Osteoblast (primary cell): ENCODE measurements at regions not wholly inside any gene's neighbourhood (a gene's known extent, or its start where the extent isn't known, plus 50 kb on each side); places are given as distances from the start of the nearest gene placed in this dataset.

ENCODE experiments used
- DNase-seq: peaks from one replicate; pipeline ENCODE4 v3.0.0; 2011; ENCODE audit warnings: low spot score, mixed read lengths; ENCODE audit not compliant: insufficient read length; ENCODE audit errors: missing footprints
- H2AFZ ChIP-seq: 2 replicates; pipeline ENCODE4 v1.6.0; 2011; ENCODE audit warnings: mild to moderate bottlenecking, low read length
- H3K27ac ChIP-seq: 2 replicates; pipeline ENCODE4 v1.5.1; 2011; ENCODE audit warnings: mild to moderate bottlenecking, low read depth, low read length, moderate library complexity
- H3K27me3 ChIP-seq: 2 replicates; pipeline ENCODE4 v1.6.0; 2012; ENCODE audit warnings: mild to moderate bottlenecking, control low read depth, inconsistent platforms, low read length, moderate library complexity; ENCODE audit not compliant: insufficient read depth
- H3K36me3 ChIP-seq: 2 replicates; pipeline ENCODE4 v1.5.1; 2011; ENCODE audit warnings: mild to moderate bottlenecking, low read length, control low read depth, moderate library complexity; ENCODE audit not compliant: insufficient read depth
- H3K4me1 ChIP-seq: 2 replicates; pipeline ENCODE4 v1.5.1; 2011; ENCODE audit warnings: mild to moderate bottlenecking, low read length, control low read depth, moderate library complexity; ENCODE audit not compliant: insufficient read depth
- H3K4me2 ChIP-seq: 2 replicates; pipeline ENCODE4 v1.6.0; 2011; ENCODE audit warnings: mild to moderate bottlenecking, low read length; ENCODE audit not compliant: insufficient read depth
- H3K4me3 ChIP-seq: fragments of 200-600 bp; sonication (generic); 3 replicates; pipeline ENCODE4 v1.5.1; 2012; ENCODE audit warnings: mild to moderate bottlenecking, low read length, inconsistent platforms; ENCODE audit not compliant: insufficient read depth
- H3K79me2 ChIP-seq: 2 replicates; pipeline ENCODE4 v1.6.0; 2012; ENCODE audit warnings: mild to moderate bottlenecking, low read length, control low read depth, inconsistent platforms; ENCODE audit not compliant: insufficient read depth
- H3K9me3 ChIP-seq: 2 replicates; pipeline ENCODE4 v1.5.1; 2011; ENCODE audit warnings: low read depth, low read length, control low read depth
- H4K20me1 ChIP-seq: 2 replicates; pipeline ENCODE4 v1.6.0; 2012; ENCODE audit warnings: mild to moderate bottlenecking, low read length, control low read depth; ENCODE audit not compliant: insufficient read depth
- TF ChIP-seq, protein P1 (sequence below): IDR thresholded peaks from 2 replicates; pipeline ENCODE4 v1.5.1; 2011; ENCODE audit warnings: mild to moderate bottlenecking, low read depth, low read length, moderate library complexity; ENCODE audit errors: extremely low read depth

DNA sequence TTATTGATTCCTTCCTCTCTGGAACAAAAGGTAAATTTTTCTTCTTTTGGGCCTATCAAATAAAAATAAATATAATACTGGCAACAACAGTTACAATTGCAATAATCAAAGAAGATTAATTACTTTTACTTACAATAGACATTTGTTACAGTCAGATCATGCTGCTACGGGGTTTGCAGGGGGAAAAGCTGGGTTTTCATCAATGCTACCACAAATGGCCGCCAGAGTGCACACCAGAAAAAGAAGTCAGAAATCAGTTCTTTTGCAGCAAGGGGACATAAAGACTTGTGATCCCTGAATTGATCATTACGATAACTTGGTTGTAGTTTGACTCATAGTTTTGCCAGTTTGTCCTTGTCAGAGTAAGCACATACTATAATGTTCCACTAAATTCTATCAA, 714.5 kb upstream of the EYS start:
- Histone ChIP-seq H2AFZ (no peak overlapping the region), H3K36me3 (no peaks in the 10 kb centered on the region), H3K27ac (no peak overlapping the region)

DNA sequence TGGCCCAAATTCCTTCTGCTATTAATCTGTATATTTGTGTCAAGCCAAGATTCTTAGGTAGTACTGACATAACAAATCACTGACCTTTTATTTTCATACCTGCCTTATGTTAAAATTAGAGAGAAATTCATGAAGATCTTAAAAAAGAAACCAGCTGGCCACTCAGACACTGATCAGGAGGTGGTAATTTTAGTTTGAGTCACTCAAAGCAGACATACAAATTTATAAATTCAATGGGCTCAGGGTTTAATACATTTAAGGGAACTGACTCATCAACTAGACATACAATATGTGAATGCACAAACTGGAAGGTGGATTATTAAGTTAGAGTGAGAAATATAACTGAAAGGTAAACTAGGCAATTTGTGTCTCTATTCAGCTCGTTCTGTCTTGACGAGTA, 711.9 kb upstream of the EYS start:
- Histone ChIP-seq H3K4me2 (no peak overlapping the region), H3K4me1 (no peaks in the 10 kb centered on the region), H3K79me2 (no peaks in the 10 kb centered on the region), H4K20me1 (no peaks in the 10 kb centered on the region), H2AFZ (no peak overlapping the region), H3K36me3 (no peaks in the 10 kb centered on the region), H3K9me3 (peaks cover 2% of the 10 kb centered on the region), H3K27me3 (no peaks in the 10 kb centered on the region), H3K4me3 (no peak overlapping the region), H3K27ac (no peak overlapping the region)
- TF ChIP-seq, protein P1, sequence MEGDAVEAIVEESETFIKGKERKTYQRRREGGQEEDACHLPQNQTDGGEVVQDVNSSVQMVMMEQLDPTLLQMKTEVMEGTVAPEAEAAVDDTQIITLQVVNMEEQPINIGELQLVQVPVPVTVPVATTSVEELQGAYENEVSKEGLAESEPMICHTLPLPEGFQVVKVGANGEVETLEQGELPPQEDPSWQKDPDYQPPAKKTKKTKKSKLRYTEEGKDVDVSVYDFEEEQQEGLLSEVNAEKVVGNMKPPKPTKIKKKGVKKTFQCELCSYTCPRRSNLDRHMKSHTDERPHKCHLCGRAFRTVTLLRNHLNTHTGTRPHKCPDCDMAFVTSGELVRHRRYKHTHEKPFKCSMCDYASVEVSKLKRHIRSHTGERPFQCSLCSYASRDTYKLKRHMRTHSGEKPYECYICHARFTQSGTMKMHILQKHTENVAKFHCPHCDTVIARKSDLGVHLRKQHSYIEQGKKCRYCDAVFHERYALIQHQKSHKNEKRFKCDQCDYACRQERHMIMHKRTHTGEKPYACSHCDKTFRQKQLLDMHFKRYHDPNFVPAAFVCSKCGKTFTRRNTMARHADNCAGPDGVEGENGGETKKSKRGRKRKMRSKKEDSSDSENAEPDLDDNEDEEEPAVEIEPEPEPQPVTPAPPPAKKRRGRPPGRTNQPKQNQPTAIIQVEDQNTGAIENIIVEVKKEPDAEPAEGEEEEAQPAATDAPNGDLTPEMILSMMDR = no peak
- no peak for DNase-seq

More for the DNA sequence above, 714.5 kb upstream of the EYS start:
- no peak for DNase-seq
- H3K4me2 ChIP-seq = no peak overlapping the region
- H3K9me3 ChIP-seq = peaks cover 2% of the 10 kb centered on the region
- H3K4me1 ChIP-seq = no peaks in the 10 kb centered on the region
- no peaks in the 10 kb centered on the region for H3K27me3 ChIP-seq
- TF ChIP-seq, protein P1 = no peak
- H3K79me2 ChIP-seq = no peaks in the 10 kb centered on the region
- no peaks in the 10 kb centered on the region for H4K20me1 ChIP-seq
- H3K4me3 ChIP-seq = no peak overlapping the region

DNA sequence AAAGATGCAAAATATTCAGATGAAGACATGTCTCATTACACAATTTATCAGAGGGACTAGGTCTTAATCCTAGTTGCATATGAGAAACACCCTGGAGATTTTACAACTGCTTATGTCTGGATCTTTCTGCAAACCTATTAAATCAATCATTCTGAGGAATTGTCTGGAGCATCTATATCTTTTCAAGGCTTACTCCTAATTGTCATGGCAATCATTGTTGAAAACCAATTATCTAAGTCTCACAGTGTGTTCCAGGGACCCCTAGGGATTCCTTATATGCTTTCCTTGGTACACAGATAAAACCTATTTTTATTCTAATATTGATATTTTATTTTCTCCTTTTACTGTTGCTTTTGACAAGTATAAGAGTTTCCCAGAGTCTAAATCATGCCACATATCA, 696.9 kb upstream of the EYS start:
- TF ChIP-seq, protein P1 = no peak

DNA sequence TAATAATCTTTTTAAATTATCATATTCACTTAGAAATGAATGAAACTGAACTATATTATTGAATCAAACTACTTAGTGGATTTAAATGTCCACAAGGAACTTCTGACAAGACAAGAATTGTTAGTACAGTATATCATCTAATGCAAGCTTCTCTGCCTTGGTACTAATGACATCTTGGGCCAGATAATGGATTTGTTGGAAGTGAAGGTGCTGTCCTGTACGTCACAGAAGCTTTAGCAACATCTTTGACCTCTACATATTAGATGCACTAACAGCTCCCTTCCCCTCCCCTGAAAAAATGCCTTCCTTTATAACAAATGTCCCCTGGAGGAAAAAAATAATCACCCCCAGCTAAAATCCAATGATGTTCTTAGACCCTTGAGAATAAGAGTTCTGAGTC, 695.8 kb upstream of the EYS start:
- Histone ChIP-seq H3K4me3 (no peak overlapping the region), H3K36me3 (no peaks in the 10 kb centered on the region), H3K79me2 (no peaks in the 10 kb centered on the region), H3K27me3 (no peaks in the 10 kb centered on the region), H3K4me2 (no peak overlapping the region), H2AFZ (no peak overlapping the region), H3K27ac (no peak overlapping the region), H3K4me1 (no peaks in the 10 kb centered on the region), H3K9me3 (no peaks in the 10 kb centered on the region), H4K20me1 (no peaks in the 10 kb centered on the region)
- no peak for DNase-seq
- TF ChIP-seq, protein P1 = no peak

More for the DNA sequence above, 696.9 kb upstream of the EYS start:
- Histone ChIP-seq H3K27ac (no peak overlapping the region), H3K4me3 (no peak overlapping the region), H4K20me1 (no peaks in the 10 kb centered on the region), H3K36me3 (no peaks in the 10 kb centered on the region), H3K4me1 (no peaks in the 10 kb centered on the region), H2AFZ (no peak overlapping the region), H3K79me2 (no peaks in the 10 kb centered on the region), H3K9me3 (no peaks in the 10 kb centered on the region), H3K4me2 (no peak overlapping the region), H3K27me3 (no peaks in the 10 kb centered on the region)
- DNase-seq = no peak
